GM12892 (cell line): ENCODE measurements at regions not wholly inside any gene's neighbourhood (a gene's known extent, or its start where the extent isn't known, plus 50 kb on each side); places are given as distances from the start of the nearest gene placed in this dataset.

ENCODE experiments used
- POLR2A ChIP-seq: IDR thresholded peaks from 2 replicates; pipeline ENCODE4 v1.6.1; 2011; ENCODE audit warnings: low read depth, low read length, control low read depth
- POLR2AphosphoS5 ChIP-seq: IDR thresholded peaks from 2 replicates; pipeline ENCODE4 v1.6.1; 2011; ENCODE audit warnings: low read depth, low read length, control low read depth
- TAF1 ChIP-seq: IDR thresholded peaks from 2 replicates; pipeline ENCODE4 v1.6.1; 2011; ENCODE audit warnings: low read depth, mild to moderate bottlenecking, control low read depth, low read length, borderline replicate concordance

DNA sequence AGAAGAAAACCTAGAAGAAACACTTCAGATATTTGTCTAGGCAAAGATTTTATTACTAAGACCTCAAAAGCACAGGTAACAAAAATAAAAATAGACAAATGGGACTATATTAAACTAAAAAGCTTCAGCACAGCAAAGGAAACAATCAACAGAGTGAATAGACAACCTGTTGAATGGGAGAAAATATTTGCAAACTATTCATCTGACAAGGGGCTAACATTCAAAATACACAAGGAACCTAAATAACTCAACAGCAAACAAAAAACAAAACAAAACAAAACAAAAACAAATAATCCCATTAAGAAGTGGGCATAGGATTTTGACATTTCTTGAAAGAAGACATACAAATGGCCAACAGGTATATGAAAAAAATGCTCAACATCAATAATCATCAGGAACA lies 192.7 kb upstream of the ZCCHC13 start:
- TF ChIP-seq POLR2A (no peak), POLR2AphosphoS5 (no peak), TAF1 (no peak)
